Chondrocyte (in vitro differentiated cells): ENCODE measurements at regions not wholly inside any gene's neighbourhood (a gene's known extent, or its start where the extent isn't known, plus 50 kb on each side); places are given as distances from the start of the nearest gene placed in this dataset.

Source experiments
- DNase-seq: peaks from one replicate; pipeline ENCODE4 v3.0.0; 2021; ENCODE audit warnings: mixed read lengths, low spot score
- H3K27ac Mint-ChIP-seq: one replicate; pipeline ENCODE4 v1.8.0; 2021; ENCODE audit warnings: mild to moderate bottlenecking, moderate library complexity, mixed read lengths; ENCODE audit not compliant: unreplicated experiment
- H3K27me3 Mint-ChIP-seq: 2 replicates; pipeline ENCODE4 v1.8.0; 2021; ENCODE audit warnings: low read depth, mixed read lengths
- H3K36me3 Mint-ChIP-seq: 2 replicates; pipeline ENCODE4 v1.8.0; 2021; ENCODE audit warnings: low read depth, mixed read lengths
- H3K4me1 Mint-ChIP-seq: 2 replicates; pipeline ENCODE4 v1.8.0; 2021; ENCODE audit warnings: low read depth, mild to moderate bottlenecking, mixed read lengths
- H3K4me3 Mint-ChIP-seq: one replicate; pipeline ENCODE4 v1.8.0; 2021; ENCODE audit warnings: mild to moderate bottlenecking, moderate library complexity, mixed read lengths; ENCODE audit not compliant: unreplicated experiment
- H3K9me3 Mint-ChIP-seq: 2 replicates; pipeline ENCODE4 v1.8.0; 2021; ENCODE audit warnings: low read depth, mixed read lengths
- TF ChIP-seq, protein P1 (sequence below): fragments of 200-600 bp; sonication (generic); IDR thresholded peaks from 2 replicates; pipeline ENCODE4 v1.5.0; 2021; ENCODE audit warnings: antibody characterized with exemption, mild to moderate bottlenecking, moderate library complexity

GRCh38 chr1:194267021-194267420 lies 1080.6 kb upstream of the B3GALT2 start:
- H3K27me3 Mint-ChIP-seq: no peaks in the 10 kb centered on the region
- no peak overlapping the region for H3K4me3 Mint-ChIP-seq
- H3K4me1 Mint-ChIP-seq: no peaks in the 10 kb centered on the region
- TF ChIP-seq, protein P1, sequence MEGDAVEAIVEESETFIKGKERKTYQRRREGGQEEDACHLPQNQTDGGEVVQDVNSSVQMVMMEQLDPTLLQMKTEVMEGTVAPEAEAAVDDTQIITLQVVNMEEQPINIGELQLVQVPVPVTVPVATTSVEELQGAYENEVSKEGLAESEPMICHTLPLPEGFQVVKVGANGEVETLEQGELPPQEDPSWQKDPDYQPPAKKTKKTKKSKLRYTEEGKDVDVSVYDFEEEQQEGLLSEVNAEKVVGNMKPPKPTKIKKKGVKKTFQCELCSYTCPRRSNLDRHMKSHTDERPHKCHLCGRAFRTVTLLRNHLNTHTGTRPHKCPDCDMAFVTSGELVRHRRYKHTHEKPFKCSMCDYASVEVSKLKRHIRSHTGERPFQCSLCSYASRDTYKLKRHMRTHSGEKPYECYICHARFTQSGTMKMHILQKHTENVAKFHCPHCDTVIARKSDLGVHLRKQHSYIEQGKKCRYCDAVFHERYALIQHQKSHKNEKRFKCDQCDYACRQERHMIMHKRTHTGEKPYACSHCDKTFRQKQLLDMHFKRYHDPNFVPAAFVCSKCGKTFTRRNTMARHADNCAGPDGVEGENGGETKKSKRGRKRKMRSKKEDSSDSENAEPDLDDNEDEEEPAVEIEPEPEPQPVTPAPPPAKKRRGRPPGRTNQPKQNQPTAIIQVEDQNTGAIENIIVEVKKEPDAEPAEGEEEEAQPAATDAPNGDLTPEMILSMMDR: no peak
- DNase-seq: no peak
- H3K27ac Mint-ChIP-seq: no peak overlapping the region
- no peaks in the 10 kb centered on the region for H3K36me3 Mint-ChIP-seq
- peaks cover 8% of the 10 kb centered on the region for H3K9me3 Mint-ChIP-seq

- no peaks in the 10 kb centered on the region for H3K9me3 Mint-ChIP-seq
- H3K4me3 Mint-ChIP-seq: no peak overlapping the region
- H3K4me1 Mint-ChIP-seq: peaks cover 24% of the 10 kb centered on the region
- no peaks in the 10 kb centered on the region for H3K36me3 Mint-ChIP-seq
- H3K27ac Mint-ChIP-seq: no peak overlapping the region
- no peaks in the 10 kb centered on the region for H3K27me3 Mint-ChIP-seq
- no peak for DNase-seq
- TF ChIP-seq, protein P1: no peak
Observed at GRCh38 chr1:194256010-194256409, 1069.6 kb upstream of the B3GALT2 start.

- H3K27ac Mint-ChIP-seq: peak overlapping the region; percentile 68
- DNase-seq: no peak
- H3K4me1 Mint-ChIP-seq: peaks cover 24% of the 10 kb centered on the region
- H3K9me3 Mint-ChIP-seq: no peaks in the 10 kb centered on the region
- H3K36me3 Mint-ChIP-seq: no peaks in the 10 kb centered on the region
- TF ChIP-seq, protein P1: no peak
- H3K27me3 Mint-ChIP-seq: no peaks in the 10 kb centered on the region
- no peak overlapping the region for H3K4me3 Mint-ChIP-seq
Observed at GRCh38 chr1:194252199-194252598, 1065.8 kb upstream of the B3GALT2 start.

DNA sequence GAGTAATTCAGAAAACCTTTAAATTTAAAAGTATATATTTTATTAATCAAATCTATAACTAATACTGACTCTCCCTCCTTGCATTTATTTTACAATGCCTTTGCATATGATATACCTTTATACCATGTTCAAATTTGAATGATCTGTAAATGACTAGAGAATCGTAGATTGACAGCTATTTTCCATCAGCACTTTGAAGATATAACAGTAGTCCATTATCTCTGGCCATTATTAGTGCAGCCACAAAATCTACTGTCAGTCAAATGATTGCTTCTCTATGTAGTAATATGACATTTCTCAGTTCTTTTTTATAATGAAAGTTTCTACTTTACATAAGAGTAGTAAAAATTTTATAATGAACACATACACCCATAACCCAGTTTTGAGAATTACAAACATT lies 1054.8 kb upstream of the B3GALT2 start:
- Mint-ChIP-seq H3K4me1 (peaks cover 3% of the 10 kb centered on the region), H3K27me3 (peaks cover 3% of the 10 kb centered on the region), H3K27ac (no peak overlapping the region), H3K4me3 (no peak overlapping the region), H3K9me3 (peaks cover 2% of the 10 kb centered on the region), H3K36me3 (no peaks in the 10 kb centered on the region)
- TF ChIP-seq, protein P1: no peak
- DNase-seq: no peak

GRCh38 chr1:194233069-194233468 lies 1046.7 kb upstream of the B3GALT2 start:
- no peak overlapping the region for H3K4me3 Mint-ChIP-seq
- H3K9me3 Mint-ChIP-seq: no peaks in the 10 kb centered on the region
- no peaks in the 10 kb centered on the region for H3K36me3 Mint-ChIP-seq
- H3K27me3 Mint-ChIP-seq: peaks cover 3% of the 10 kb centered on the region
- peaks cover 16% of the 10 kb centered on the region for H3K4me1 Mint-ChIP-seq
- TF ChIP-seq, protein P1: no peak
- no peak for DNase-seq
- no peak overlapping the region for H3K27ac Mint-ChIP-seq
